Stimulated activated CD4-positive, alpha-beta T cell treated with anti-CD3 and anti-CD28 coated beads, TNF-alpha, amount 100 ng/mL, for 24 hours (primary cell): ENCODE measurements at regions not wholly inside any gene's neighbourhood (a gene's known extent, or its start where the extent isn't known, plus 50 kb on each side); places are given as distances from the start of the nearest gene placed in this dataset.
"Not testable (repeated sequence)": the region's sequence is repeated elsewhere in the genome, so short reads cannot be mapped to it uniquely, and the experiment has no call there.

ENCODE experiments used
- DNase-seq, 3 experiments: peaks; one replicate each; pipeline ENCODE4 v3.0.0-alpha.2; 2020; ENCODE audit warnings: low read depth in 3 of 3

GRCh38 chr20:47897461-47897860 is 112.2 kb upstream of the SULF2 start:
- DNase-seq = no peak

DNA sequence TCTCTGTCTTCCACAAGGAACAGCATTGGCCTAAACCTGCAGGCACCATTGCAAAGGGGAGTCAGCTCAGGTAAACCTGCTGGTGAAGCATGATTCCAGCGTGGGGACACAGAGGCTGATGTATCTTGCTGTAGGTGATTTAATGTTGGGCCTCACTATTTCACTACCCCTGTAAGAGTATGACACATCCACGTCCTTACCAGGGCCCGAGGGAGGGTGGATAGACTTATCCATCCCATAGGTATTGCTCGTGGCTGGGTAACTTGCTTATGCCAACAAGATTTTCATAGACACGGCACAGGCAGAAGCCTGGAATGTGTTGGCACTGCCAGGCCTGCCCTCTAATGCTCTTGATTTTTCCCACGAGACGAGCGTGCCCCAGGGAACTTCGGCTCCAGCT is 107.4 kb upstream of the SULF2 start:
- DNase-seq = not testable (repeated sequence)

- not testable (repeated sequence) for DNase-seq
Measured at GRCh38 chr20:47890708-47891107, 105.4 kb upstream of the SULF2 start.

GRCh38 chr20:47889751-47890150 is 104.5 kb upstream of the SULF2 start:
- DNase-seq = not testable (repeated sequence)

GRCh38 chr20:47888351-47888750 is 103.1 kb upstream of the SULF2 start:
- DNase-seq = no peak

GRCh38 chr20:47887477-47888080 is 102.3 kb upstream of the SULF2 start:
- no peak for DNase-seq

DNA sequence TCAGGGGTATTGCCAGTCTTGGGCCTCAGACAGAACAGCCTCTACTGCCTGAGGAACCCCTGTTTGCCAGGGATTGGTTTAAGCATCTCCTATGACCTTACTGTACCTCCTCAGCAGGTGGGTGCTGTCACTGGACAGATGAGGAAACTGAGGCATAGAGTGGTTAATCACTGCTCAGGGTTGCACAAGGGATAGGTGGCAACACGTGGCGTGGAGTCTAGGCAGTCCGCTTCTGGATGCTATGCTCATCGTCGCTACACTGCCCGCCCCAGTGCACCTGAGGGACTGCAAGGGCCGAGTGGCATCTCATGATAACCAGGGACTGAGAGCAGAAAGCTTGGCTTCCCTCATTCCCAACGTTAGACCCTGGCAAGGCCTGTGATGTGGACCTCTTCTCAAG is 101.8 kb upstream of the SULF2 start:
- no peak for DNase-seq

DNA sequence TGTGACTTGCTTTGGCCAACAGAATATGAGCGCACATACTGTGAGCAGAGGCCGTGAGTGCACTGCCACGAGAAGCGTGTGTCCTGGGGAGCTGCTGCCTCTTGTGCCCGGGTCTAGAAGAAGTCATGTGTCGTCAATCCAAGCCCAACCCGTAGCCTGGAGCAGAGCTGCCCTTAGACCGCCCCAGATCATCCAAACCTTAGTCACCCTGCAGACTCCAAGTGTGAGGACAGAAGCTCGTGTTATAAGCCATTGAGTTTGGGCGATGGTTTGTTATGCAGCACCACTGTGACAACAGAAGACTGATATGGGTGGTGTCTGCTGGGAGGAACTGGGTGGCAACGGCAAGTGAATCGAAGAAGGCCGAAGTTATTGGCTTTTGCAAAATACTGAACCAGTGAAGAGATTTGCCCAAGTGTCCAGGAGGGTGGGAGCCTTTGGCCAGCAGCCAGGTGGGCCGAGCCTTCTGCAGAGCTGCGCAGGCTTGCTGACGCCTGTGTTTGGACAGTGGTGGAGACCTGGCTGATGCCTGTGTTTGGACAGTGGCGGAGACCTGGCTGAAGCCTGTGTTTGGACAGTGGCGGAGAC is 101.3 kb upstream of the SULF2 start:
- DNase-seq = no peak

DNA sequence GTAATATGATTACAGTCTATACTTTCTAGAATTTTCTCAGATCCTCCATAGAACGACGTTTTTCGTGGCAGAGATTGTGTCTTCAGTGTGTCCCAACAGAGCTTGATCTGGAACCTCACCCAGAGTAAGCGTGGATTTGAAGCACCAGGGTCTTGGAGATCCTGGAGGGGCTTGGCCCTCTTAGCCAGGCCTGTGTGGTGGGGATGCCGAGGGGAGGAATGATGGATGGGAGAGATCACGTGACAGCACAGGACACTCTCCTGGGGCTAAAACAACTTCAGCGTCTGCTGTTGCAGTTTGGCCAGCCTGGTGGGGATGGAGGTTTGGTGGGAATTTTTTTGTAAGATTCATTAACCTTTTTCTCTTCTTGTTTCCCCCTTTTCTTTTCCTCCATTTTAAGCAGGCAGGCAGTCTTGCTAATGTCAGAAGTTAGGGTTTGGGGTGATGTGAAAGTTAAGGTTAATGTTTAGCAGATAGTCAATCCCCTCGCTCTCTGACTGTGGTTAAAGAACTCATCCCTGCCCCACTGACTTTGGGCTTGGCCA is 100.7 kb upstream of the SULF2 start:
- no peak for DNase-seq

DNA sequence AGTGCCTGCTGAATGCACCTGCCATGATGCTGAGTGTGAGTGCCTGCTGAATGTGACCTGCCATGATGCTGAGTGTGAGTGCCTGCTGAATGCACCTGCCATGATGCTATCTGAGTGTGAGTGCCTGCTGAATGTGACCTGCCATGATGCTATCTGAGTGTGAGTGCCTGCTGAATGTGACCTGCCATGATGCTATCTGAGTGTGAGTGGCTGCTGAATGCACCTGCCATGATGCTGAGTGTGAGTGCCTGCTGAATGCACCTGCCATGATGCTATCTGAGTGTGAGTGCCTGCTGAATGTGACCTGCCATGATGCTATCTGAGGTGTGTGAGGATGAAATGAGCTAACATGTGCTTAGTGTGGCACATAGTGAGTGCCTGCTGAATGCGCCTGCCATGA is 98.7 kb upstream of the SULF2 start:
- not testable (repeated sequence) for DNase-seq

DNA sequence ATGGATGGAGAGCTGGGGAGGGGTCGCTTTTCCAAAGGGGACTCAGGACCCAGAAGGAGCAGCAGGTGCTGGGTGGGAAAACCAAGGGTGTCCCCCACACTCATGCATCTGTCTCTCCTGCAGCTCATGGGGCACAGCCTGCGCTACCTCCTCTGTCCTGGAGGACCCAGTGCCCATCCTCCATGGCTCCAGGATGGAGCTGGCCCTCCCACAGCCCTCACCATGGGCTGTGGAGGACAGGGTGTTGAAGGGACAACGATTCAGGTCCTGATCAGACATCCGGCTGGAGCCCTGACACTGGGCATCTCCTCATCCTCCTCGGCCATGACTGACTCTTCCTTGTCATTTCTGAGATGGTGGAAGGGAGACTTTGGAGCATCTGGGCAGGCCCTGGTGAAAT is 97.9 kb upstream of the SULF2 start:
- DNase-seq = no peak

- no peak for DNase-seq
Measured at GRCh38 chr20:47879771-47880170, 94.5 kb upstream of the SULF2 start.

- DNase-seq = no peak
Measured at GRCh38 chr20:47878601-47879027, 93.3 kb upstream of the SULF2 start.

- DNase-seq = no peak
Measured at GRCh38 chr20:47876311-47877088, 91.2 kb upstream of the SULF2 start.

DNA sequence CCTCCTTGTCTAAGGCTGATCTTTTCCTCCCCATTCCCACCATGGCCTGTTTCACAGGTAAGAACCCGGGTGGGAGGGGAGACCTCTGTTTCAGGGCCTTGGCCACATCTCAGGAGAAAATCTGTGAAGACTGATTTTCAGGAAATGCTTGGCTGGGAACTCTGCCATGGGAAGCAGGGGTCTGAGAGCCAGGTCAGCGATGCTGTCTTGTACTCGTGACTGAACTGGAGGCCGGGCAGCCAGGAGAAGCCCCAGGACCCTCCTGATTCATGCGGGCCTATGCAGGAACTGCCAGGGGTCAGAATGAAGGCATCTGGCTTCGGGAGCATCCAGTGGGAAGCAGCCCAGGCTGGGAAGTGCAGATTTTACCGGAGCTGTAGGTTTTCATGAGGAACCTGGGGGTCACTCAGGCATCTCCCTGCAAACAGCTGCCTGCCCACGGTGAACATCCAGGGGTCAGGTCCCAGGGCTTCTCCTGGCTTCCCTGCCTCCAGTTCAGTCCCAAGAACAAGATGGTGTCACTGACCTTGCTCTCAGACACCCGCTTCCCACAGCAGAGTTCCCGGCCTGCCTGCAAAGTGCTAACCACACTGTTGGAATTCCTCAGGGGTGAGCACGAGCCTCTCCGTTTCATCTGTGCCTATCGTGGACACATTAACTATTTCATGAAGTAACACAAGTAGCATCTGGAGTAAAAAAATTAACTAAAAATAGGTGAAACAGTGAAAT is 90.2 kb upstream of the SULF2 start:
- DNase-seq = no peak

- no peak for DNase-seq
Measured at GRCh38 chr20:47872341-47872740, 87.1 kb upstream of the SULF2 start.

- no peak for DNase-seq
Measured at GRCh38 chr20:47870475-47870874, 85.2 kb upstream of the SULF2 start.

- no peak for DNase-seq
Measured at GRCh38 chr20:47868744-47869143, 83.5 kb upstream of the SULF2 start.

- DNase-seq = no peak
Measured at GRCh38 chr20:47868236-47868635, 83.0 kb upstream of the SULF2 start.

DNA sequence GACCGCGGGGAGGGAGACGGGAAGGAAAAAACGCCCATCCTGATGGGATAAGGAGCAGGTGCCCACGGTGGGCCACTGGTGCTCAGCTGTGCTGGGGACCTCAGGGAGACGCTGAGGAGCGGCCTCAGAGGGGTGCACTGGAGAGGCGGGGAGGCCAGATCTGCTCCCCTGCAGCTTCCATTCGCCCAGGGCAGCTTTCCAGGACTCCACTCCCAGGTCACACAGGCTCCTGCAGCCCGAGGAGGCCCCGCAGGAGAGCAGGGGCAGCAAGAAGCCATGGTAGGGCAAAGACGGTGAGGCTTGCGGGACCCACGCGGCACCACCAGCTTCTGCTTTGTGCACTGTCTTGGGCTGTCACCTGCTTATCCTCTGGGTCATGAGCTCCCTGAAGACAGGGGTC is 82.5 kb upstream of the SULF2 start:
- no peak for DNase-seq

DNA sequence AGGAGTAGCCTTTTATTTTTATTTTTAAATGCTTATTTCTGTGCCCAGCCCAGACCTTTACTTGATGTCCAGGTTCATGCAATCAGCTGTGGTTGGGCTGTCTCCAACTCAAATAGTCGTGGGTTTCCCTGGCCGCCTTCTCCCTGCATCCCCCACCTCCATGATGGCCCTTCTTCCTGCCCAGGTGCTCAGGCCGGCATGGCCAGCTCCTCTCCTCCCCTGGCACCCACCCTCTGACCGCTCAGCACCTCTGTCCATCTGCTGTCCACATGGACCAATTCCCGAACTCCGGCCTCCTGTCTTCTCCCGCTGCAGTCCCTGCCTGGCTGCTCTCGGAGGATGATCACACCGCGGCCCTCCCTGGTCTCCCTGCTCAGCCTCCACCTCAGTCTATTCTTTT is 81.2 kb upstream of the SULF2 start:
- no peak for DNase-seq

DNA sequence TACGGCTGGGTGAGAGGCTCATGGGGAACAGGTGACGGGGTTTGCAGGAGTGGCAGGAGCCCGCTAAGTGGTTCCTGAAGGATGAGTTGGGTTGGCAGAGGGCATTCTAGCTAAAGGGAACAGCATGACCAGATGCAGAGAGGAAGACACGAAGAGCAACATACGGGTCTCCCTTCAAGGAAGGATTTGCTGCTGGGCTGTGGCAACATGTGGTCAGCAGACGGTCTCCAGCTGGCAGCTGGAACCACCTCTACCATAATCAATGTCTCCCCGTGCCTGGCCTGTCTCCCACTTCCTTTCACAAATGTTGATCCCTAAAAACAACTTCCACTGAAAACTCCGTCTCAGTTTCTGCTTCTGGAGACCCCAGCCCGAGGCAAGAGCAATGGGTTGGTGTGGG is 80.6 kb upstream of the SULF2 start:
- DNase-seq = no peak
